LHCN-M2 (cell line): ENCODE measurements at regions not wholly inside any gene's neighbourhood (a gene's known extent, or its start where the extent isn't known, plus 50 kb on each side); places are given as distances from the start of the nearest gene placed in this dataset.
A peak's percentile ranks its signal among the peaks of the same experiment; 100 is the strongest.

Source experiments
- DNase-seq: peaks from one replicate; pipeline ENCODE4 v3.0.0-alpha.2; 2012; ENCODE audit warnings: low read depth

DNA sequence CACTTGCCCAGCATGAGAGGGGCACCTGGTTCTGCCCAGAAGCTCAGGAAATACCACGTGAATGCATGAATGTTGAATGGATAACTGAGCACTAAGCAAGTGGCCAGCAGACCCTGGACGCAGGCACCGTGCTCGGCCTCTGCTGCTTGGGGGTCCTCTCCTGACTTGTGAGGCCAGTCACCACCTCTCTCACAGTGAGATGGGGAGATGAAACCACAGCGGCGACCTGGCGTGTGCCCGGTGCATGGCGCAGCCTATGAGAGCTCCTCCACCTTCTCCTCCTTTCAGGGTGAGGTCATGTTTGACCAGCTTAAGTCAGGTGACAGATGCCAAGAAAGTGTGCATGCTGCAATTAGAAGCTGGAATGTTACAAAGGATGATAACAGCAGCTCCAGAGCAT is 75.5 kb downstream of the HMX1 start:
- DNase-seq: no peak

DNA sequence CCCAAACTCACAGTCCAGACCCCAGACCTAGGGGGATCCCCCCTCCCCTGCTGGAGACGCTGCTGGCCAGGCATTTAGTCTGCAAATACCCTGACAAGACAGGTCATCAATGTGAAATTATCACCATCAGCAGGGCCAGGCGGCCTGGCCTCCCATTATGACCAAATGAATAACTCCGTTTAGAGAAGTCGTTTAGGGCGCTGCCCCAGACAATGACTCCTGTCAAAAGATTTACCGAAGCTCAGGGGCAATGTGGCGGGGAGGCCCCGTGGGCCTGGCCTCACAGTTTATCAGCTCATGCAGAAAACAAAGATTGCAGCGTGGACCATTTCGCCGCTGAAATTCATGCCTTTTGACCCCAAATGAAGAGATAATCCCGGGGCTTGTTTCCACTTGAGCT is 76.5 kb downstream of the HMX1 start:
- DNase-seq: no peak

DNA sequence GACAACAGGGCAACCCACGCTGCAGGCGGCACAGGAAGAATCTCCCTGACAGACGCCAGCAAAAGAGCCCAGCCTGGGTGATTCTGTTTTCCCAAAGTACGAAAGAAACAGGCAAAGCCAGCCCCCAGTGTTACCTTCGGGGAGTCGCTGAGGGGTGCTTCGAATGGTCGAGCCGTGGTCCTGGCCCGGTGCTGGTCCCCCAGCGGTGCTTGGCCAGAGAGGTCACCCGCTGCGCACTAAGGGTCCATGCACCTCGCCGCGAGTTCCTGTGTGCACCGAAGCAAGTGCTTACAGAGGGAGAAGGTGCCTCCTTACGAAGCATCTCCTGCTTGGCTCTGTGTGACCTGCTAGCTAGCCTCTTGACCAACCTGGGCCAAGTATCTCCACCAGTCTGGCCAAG is 77.1 kb downstream of the HMX1 start:
- no peak for DNase-seq

DNA sequence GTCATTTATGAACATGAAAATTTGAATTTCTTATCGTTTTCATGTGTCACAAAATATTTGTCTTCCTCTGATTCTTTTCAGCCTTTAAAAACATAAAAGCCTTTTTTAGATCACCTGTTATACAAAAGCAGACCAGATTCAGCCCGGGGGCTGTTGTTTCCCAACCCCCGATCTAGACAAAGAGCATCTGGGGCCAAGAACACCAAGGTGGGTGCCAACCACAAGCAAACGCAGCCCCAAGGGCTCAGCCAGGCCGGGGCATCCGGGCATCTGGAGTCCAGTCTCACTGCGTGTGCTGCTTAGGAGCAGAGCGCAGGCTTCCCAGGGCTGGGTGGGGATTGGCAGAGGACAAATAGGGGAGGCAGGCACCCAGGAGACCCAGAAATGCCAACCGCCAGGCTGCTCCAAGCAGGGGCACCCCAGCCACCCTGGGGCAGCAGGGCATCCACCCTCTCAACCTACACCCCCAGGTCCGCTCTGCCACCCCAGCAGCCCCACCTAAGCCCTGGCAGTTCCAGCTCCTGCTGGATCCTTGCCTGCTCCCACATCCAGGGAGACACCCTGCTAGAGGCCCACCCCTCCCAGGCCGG is 78.0 kb downstream of the HMX1 start:
- DNase-seq: no peak

DNA sequence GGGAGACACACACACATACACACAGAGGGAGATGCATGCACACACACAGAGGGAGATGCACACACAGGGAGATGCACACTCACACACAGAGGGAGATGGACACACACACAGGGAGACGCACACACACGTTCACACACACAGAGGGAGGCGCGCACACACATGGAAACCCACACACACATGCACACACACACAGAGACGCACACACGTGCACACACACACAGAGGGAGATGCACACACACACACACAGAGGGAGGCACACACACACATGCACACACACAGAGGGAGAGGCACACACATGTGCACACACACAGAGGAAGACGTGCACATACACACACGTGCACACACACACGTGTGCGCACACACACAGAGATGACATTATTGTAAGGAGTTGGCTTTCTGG is 79.1 kb downstream of the HMX1 start:
- no peak for DNase-seq

DNA sequence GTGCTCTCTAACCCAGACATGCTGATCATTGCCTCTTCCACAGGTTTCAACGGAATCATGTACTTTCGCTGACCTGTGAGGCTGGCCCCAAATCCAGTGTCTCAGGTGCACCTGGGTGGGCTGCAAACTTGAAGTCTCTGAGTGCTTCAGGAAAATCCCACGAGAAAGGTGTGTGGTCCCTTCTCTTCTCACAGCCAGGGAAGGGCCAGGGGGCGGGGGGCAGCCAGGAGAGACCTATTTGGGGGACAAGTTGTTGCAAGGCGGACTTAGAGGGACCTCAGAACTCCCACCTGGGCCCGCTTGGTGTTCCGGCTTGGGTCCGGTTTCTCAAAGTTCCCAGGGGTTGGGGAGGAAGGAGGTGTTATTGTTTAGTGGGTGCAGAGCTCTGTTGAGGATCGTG is 80.0 kb downstream of the HMX1 start:
- DNase-seq: no peak

DNA sequence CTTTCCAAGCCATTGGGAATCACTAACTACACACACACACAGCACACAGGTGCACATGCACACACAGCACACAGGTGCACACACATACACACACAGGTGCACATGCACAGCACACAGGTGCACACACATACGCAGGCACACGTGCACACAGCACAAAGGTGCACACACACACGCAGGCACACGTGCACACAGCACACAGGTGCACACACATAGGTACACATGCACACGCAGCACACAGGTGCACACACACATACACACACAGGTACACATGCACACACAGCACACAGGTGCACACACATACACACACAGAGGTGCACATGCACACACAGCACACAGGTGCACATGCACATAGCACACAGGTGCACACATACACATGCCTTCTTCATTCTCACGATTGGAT is 80.9 kb downstream of the HMX1 start:
- DNase-seq: no peak

DNA sequence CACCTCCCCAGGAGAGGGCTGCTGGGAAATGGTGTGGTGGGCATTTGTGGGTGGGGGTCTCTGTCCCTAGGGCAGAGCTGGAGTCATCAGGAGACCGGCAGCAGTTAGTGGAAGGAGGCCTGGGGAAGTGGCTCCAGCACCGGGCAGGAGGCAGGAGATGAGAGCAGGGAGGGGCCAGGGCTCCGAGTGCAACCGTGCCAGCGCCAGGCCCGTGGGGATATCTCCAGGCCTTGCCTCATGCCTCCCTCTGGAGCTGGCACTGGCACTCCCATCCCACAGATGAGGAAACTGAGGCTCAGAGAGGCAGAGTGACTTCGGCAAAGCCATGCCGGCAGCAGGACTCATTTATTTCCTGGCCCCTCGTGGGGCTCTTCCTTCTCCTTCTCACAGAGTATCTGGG is 83.5 kb downstream of the HMX1 start:
- no peak for DNase-seq

DNA sequence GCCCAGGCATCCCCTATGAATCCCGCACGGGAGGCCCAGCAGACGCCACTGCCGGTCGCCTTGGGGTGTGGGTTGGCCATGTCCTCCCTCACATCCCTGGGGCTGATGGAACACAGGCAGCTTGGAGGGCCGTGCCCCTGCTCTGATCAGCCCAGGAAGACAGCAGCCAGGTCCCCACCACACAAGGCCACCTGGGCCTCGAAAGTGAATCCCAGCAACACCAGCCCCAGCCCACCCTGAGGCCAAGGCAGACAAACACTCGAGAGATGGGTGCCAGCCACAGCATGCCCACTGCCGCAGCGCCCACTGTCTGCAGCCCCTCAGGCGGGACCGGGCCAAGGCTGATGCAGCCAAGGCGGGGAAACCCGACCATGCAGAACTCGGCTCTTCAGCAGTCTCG is 85.5 kb downstream of the HMX1 start:
- DNase-seq: no peak

DNA sequence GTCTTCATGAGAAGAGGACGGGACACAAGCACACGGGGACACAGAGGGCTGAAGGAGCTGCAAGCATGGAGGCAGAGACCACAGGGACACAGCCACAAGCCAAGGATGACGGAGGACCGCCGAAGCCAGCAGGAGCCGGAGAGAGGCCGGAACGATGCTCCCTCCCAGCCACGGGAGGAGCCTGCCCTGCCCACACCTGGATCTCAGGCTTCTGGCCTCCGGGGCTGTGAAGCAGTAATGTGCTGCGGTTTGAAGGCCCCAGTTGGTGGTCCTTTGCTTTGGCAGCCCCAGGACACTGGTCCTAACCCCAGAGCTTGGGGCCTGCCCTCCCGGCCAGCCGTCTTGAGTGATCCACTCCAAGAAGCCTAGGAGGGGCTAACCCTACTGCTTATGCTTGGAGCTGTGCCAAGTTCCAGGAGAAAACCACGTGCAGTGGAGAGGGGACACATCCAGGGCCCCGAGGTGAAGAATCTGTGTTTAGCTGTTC is 85.9 kb downstream of the HMX1 start:
- no peak for DNase-seq

DNA sequence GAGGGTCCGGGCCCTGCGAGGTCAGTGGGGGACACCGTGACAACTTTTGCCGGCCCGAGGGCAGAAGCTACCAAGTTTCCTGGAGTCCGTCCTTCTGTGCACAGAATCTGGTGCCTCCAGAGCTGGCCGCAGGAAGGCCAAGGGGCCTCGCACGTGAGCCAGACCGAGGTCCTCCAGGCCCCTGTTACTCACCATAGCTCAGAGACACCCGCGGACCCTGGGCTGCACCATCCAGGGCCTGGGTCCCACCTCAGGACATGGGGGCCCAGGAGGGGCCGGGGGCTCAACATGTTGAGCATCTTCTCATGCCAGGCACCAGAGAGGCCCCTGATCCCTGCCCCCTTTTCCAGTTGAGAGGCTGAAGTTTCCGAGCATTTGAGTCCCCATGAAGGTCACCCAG is 87.9 kb downstream of the HMX1 start:
- no peak for DNase-seq

DNA sequence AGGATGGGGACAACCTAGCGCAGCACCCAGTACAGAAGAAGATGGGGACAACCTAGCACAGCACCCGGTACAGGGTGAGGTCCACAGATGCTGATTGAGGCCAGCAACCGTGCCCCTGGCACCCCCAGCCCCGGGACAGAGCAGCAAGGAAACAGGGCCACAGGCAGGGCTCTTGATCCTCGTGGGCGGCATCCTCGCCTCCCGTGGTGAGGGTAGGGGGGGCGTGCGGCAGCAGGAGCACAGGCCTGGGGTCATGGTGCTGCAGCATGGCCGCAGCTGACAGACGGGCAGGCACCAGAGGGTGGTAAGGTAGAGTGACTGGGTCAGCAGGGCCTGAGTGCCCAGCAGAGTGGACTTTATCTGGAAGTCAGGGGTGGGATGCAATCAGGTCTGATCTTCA is 89.5 kb downstream of the HMX1 start:
- no peak for DNase-seq

DNA sequence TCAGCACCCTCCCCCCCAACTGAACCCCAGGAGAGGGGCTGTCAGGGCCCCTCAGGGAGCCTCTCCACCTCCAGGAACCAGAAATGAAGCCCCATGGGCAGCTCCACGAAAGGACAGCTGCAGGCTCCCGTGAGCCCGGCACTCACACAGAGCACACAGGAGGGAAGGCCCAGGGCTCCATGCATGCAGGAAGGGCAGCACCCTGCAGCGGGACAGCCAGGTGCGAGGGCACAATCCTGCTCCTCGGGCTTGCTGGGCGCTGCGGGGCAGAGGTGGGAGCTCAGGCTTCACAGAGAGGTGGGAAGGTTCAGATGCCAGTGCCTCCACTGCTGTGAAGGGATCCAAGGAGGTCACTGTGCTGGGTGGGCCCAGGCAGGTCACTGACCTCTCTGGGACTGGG is 90.0 kb downstream of the HMX1 start:
- DNase-seq: no peak

DNA sequence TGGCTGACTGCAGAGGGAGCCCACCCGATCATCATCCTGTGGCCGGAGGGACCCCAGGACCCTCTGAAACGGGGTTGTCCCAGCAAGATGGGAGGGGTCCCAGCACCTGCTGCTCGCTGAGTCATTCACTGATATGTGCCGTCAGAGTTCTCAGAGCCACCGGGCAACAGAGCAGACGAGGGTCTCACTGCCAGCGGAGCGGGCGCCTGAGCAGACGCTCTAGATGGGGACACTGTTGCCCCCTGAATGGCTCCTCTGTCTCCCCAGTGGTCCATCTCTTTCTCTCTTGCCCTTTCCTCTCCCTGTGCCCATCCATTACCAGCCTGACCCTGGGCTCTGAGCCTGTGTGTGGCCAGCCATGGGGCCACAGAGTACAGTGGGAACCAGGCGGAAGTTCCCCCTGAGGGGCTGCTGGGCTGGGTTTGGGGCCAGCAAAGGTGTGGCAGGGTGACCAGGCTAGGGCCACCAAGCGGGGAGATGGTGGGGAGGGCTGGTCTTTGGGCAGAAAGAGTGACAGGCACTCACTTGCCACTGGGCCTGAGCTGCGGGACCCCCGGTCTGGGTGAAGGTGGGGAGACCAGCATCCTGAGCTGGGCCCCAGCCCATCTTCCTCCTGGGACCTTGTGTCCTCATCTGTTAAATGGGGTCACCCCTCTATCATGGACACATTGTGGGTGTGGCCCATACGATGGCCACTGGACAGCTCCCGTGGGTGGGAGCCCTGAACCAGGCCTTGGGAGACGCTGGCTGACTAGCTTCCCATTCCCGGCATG is 90.9 kb downstream of the HMX1 start:
- no peak for DNase-seq

DNA sequence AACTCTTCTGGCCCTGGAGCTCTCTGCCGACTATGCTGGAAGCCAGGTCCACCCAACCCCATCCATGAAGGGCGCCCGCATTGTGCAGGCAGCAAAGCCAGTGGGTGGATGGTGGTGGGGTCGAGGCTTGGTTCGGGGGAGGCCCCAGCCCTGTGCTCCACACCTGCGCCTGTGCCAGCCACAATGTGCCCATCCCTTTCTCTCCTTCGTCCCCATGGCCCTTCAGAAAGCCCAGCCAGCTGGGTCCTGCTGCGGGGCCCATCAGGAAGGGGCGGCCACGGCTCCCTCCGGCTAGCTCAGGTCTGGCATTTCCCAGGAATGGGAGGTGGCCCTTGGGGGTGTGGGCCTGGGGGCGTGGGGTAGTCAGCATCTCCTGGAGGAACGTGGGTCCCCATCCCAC is 91.6 kb downstream of the HMX1 start:
- no peak for DNase-seq

DNA sequence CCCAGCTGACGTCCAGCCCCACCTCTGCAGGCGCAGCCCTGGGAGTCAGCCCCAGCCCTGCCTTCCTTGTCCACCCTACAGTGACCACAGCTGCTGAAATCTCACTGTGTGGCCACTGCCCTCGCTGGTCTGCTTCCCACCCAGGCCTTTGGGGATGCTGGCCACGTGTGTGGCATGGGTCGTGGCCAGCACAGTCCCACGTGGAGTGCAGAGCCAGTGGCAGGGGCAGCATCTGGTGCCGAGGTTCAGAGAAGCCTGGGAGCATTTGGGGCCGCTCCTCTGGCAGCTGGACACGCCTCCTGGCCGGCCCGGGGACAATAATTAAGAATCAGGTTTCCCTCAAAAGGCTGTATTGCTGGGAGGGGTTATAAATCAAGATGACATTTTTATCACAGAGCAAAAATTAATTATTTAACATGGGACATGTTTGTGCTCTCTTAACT is 92.1 kb downstream of the HMX1 start:
- no peak for DNase-seq

DNA sequence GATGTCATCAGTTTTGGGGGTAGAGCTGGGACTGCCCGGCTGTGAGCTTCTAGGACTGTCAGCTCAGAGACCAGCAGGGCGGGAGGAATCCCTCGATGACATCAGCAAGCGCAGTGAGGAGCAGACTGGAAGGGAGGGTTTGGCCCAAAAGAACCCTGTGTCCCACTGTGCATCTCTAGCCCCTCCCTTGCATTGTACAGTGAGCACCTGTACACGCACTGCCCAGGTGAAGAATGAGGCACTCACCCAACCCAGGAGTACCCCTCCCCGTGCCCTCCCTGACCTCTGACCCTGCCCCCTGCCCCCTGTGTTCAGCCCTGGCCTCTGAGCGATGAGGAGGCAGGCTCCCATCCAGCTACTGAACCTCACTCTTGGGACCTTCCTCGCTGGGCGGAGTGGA is 92.9 kb downstream of the HMX1 start:
- DNase-seq: no peak

DNA sequence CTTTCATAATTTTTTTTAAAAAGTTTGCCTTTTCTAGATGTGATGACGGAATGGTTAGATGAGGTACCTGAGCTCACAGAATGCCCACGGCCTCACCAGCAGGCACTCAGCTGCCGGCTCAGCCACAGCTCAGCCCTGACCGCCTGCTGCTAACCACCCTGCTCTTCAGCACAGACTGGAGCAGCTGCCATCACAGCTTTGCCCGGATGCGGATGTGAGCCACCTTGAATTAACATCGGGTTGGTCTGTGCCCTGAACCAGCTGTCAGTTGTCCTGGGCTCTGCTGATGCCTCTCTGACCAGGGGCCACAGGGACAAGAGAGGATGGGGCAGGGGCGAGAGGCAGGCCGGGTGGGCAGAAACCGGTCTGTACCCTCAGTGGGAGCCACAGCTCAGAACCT is 93.3 kb downstream of the HMX1 start:
- DNase-seq: peak; percentile 1

DNA sequence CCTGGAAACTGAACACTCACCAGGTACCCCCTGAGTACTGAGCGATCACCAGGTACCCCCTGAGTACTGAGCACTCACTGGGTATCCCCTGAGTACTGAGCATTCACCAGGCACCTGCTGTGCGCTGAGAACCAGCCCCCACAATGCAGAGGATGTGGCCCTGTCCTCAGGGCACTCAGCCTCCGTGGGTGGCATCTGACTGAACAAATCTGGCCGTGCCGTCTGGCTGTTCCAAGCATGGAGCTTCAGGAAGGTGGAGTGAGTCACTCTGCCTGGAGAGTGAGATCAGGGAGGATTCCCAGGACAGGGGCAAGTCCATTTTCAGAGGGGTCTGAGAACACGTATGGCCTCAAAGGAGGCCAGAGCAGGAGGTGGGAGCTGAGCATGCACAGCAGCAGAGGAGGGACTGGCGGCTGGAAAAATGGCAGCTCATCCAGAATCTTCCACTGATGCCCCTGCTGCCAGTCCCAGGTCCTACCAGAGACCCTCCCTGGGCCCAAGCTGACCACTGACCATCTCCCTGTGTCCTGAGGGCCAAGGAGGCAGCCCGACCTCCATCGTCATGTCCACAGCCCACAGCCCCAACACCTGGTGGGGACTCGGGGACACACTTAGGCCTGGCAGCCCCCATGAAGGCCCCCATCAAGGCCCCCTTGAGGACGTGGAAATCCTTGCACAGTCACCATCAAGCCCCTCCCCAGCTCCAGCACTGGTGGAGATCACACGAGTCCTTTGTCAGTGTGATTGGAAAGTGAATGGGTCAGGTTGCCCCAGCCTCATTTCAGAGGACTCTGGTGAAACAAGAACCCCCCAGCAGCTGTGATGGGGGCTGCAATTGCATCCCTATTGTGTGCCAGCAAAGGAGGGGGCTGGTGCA is 94.1 kb downstream of the HMX1 start:
- no peak for DNase-seq

DNA sequence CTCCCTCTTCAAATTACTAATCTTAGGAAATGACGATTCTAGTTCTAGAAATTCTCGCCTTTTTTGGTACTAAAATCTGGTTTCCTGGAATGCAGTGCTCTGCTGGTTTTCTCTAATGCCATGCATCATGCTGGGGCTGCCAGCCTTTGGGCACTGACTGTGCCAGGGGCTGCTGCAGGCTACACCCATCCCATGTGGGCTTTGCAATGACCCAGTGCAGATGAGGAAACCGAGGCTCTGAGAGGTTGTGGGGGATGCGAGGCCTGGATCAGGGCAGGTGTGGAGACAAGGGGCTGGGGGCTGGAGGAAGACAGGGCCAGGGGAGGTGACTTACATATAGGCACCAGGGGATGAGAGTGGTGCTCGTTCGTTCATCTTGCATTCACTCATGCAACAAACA is 95.3 kb downstream of the HMX1 start:
- no peak for DNase-seq

DNA sequence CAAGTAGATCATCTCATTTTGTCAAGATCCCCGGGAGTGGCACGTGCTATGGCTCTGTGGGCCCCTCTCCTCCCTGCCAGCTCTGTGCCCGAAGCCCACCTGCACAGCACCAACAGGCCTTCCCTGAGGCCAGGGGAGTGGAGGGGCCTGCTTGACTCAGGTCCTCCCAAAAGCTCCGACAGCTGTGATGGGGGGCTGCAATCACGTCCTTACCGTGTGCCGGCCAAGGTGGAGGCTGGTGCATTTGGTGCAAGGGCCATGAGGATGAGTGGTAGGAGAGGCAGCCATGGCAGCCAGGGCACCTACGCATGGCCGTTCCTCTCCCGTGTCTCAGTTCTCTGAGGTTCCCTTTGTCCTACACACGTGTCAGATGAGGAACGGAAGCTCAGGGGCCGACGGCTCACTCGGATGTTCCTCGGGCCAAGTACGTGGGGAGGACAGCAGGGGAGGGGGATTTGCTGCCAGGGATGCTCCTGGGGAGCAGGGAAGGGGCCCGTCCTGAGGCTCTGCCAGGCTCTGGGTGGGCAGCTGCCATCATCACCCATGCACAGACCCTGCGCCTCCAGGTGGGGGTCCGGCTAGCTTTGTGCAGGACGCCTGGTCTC is 95.8 kb downstream of the HMX1 start:
- DNase-seq: no peak

DNA sequence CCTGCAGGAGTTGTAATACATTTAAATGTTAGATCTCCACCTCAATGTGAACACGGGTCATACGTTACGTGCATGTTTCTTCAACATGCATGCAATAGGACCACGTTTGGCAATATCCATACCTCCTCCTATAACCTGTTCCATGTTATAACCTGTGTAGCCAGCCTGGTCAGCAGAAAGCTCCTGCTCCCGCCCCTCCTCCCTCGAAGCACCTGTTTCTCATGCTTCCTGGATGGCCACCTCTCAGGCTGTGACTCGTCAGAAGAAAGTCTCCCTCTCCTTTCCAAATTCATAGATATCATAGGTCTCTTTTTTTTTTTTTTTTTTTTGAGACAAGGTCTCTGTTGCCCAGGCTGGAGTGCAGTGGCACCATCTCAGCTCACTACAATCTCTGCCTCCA is 96.5 kb downstream of the HMX1 start:
- DNase-seq: no peak
